ENCODE measurements at regions not wholly inside any gene's neighbourhood (a gene's known extent, or its start where the extent isn't known, plus 50 kb on each side); places are given as distances from the start of the nearest gene placed in this dataset.
A peak's percentile ranks its signal among the peaks of the same experiment; 100 is the strongest.

DNA sequence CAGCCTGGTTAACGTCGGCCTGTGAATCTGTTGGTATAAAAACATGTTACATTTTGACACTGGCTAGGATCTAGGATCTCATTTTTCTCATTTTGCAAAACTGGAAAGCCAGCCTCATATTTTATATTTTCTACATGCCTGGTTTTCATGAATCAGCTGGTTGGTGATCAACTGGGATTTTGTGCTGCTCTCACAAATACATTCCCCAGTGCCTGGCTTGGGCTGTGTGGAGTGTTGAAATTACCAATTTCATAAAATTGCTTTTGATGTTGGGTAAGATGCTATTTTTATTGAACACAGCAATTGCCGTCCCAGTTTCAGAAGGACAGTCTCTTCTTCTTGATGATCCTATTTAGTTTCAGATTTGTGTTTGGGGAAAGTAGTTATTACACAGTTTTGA, 604.3 kb downstream of the TAFA4 start:
- Histone ChIP-seq H3K27ac (replicated peaks) (no peak overlapping the region), H3K4me3 (replicated peaks; ENCODE audit: insufficient read depth, low read length) (no peak overlapping the region), H3K27me3 (ENCODE audit: insufficient read depth, poor library complexity, severe bottlenecking) (no peaks in the 10 kb centered on the region)
- DNase-seq (ENCODE audit: low read depth in 1 of 2, low spot score in 1 of 2), result no peak
- TF ChIP-seq GABPA (IDR thresholded peaks at IDR 0.05; ENCODE audit: low read depth), result no peak
- TF ChIP-seq, protein P1, sequence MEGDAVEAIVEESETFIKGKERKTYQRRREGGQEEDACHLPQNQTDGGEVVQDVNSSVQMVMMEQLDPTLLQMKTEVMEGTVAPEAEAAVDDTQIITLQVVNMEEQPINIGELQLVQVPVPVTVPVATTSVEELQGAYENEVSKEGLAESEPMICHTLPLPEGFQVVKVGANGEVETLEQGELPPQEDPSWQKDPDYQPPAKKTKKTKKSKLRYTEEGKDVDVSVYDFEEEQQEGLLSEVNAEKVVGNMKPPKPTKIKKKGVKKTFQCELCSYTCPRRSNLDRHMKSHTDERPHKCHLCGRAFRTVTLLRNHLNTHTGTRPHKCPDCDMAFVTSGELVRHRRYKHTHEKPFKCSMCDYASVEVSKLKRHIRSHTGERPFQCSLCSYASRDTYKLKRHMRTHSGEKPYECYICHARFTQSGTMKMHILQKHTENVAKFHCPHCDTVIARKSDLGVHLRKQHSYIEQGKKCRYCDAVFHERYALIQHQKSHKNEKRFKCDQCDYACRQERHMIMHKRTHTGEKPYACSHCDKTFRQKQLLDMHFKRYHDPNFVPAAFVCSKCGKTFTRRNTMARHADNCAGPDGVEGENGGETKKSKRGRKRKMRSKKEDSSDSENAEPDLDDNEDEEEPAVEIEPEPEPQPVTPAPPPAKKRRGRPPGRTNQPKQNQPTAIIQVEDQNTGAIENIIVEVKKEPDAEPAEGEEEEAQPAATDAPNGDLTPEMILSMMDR (IDR thresholded peaks at IDR 0.05; ENCODE audit: insufficient read depth, low read length), result no peak
- TF ChIP-seq, protein P2, sequence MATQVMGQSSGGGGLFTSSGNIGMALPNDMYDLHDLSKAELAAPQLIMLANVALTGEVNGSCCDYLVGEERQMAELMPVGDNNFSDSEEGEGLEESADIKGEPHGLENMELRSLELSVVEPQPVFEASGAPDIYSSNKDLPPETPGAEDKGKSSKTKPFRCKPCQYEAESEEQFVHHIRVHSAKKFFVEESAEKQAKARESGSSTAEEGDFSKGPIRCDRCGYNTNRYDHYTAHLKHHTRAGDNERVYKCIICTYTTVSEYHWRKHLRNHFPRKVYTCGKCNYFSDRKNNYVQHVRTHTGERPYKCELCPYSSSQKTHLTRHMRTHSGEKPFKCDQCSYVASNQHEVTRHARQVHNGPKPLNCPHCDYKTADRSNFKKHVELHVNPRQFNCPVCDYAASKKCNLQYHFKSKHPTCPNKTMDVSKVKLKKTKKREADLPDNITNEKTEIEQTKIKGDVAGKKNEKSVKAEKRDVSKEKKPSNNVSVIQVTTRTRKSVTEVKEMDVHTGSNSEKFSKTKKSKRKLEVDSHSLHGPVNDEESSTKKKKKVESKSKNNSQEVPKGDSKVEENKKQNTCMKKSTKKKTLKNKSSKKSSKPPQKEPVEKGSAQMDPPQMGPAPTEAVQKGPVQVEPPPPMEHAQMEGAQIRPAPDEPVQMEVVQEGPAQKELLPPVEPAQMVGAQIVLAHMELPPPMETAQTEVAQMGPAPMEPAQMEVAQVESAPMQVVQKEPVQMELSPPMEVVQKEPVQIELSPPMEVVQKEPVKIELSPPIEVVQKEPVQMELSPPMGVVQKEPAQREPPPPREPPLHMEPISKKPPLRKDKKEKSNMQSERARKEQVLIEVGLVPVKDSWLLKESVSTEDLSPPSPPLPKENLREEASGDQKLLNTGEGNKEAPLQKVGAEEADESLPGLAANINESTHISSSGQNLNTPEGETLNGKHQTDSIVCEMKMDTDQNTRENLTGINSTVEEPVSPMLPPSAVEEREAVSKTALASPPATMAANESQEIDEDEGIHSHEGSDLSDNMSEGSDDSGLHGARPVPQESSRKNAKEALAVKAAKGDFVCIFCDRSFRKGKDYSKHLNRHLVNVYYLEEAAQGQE (IDR thresholded peaks at IDR 0.05; ENCODE audit: insufficient replicate concordance, low read depth), result no peak
- TF ChIP-seq SPI1 (IDR thresholded peaks at IDR 0.05; ENCODE audit: borderline replicate concordance, low read depth), result no peak
- no peak for TF ChIP-seq POLR2AphosphoS5 (IDR thresholded peaks at IDR 0.05; ENCODE audit: low read depth)

DNA sequence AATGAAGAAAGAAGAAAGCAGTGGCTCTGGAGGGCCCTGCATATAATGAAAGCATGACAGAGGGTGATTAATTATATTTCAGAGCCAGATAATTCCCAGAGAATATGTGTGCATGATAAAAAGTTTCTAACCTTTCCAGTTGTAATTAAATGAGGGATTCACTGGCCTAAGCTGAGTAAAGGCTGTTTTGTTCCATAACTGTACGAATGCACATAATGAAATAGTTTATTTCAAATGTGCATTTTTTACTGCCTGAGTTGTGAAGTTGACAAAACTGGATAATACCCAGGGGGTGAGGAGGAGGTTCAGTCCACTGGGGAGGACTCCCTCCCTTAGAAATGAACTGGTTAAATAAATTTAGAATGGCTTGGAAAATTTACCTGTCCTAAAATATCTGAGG, 616.4 kb downstream of the TAFA4 start:
- no peak for DNase-seq (ENCODE audit: low read depth in 1 of 2, low spot score in 1 of 2)
- Histone ChIP-seq H3K4me3 (replicated peaks; ENCODE audit: insufficient read depth, low read length) (no peak overlapping the region), H3K27me3 (ENCODE audit: insufficient read depth, poor library complexity, severe bottlenecking) (no peaks in the 10 kb centered on the region), H3K27ac (replicated peaks) (no peak overlapping the region)
- TF ChIP-seq, protein P1 (IDR thresholded peaks at IDR 0.05; ENCODE audit: insufficient read depth, low read length), result no peak
- no peak for TF ChIP-seq POLR2AphosphoS5 (IDR thresholded peaks at IDR 0.05; ENCODE audit: low read depth)

DNA sequence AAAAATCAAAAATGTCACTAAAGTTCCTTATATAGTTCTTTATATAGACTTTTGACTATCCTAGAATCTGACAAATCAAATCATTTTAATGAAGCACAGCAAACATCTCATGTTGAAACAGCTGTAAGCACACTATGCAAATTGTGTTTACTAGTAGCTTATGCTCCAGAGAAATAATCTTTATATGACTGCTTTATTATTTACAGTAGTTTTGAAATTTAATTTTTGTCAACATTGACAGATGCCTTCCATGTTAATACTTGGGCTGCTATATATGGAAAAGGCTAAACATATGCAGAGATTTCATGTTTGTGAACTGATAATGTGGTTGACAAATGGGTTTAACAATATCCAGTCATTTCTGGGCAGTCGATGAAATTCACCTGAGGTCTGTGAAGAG, 616.8 kb downstream of the TAFA4 start:
- DNase-seq (ENCODE audit: low read depth in 1 of 2, low spot score in 1 of 2), result no peak
- TF ChIP-seq, protein P1 (IDR thresholded peaks at IDR 0.05; ENCODE audit: insufficient read depth, low read length), result no peak
- Histone ChIP-seq H3K27me3 (ENCODE audit: insufficient read depth, poor library complexity, severe bottlenecking) (no peaks in the 10 kb centered on the region), H3K27ac (replicated peaks) (no peak overlapping the region), H3K4me3 (replicated peaks; ENCODE audit: insufficient read depth, low read length) (no peak overlapping the region)

DNA sequence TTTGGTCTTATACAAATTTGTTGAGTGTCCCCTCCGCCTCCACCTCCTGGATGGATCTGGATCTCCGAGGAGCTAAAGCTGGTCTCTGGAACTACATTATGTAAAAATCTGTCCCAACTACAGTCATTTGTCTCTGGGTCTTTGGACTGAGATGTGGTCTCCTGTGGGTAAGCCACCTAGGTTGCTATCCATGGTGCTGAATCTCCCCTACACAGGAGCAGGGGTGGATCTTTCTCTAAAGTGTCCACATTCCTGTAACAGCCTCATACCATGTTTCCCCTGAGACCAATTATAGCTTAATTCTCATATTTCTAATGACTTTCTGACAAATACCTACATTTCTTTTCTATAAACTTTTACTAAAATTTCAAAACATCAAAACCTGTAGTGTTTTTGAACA, 625.8 kb downstream of the TAFA4 start:
- no peaks in the 10 kb centered on the region for H3K27me3 ChIP-seq (ENCODE audit: insufficient read depth, poor library complexity, severe bottlenecking)
- H3K4me3 ChIP-seq (replicated peaks; ENCODE audit: insufficient read depth, low read length), result no peak overlapping the region
- peak in 1 of 2 experiments; percentile 0 for DNase-seq (ENCODE audit: low read depth in 1 of 2, low spot score in 1 of 2)
- no peak overlapping the region for H3K27ac ChIP-seq (replicated peaks)
- TF ChIP-seq SPI1 (IDR thresholded peaks at IDR 0.05; ENCODE audit: borderline replicate concordance, low read depth), result no peak
- TF ChIP-seq, protein P2 (IDR thresholded peaks at IDR 0.05; ENCODE audit: insufficient replicate concordance, low read depth), result peak; percentile 97
